ENCODE measurements at regions not wholly inside any gene's neighbourhood (a gene's known extent, or its start where the extent isn't known, plus 50 kb on each side); places are given as distances from the start of the nearest gene placed in this dataset.

DNA sequence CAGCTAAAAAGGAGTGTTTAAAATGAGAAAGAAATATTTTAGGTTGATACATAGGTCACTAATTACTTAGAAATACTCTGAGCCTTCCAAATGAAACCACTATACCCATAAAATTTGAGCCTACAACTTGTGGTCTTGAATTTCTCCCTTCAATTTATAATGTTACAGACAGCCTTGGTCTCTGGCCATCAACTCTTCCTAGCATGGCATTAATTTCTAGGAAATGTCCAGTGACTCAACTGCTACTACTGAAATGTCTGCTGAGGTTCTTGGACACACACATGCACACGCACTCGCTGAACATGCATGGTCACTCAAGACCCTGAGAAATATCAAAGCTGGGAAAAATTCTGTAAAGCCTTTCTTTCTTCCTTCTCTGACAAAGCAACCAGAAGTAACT is 61.1 kb upstream of the SAMSN1 start:
- Histone ChIP-seq H3K4me2 (ENCODE audit: low read depth, low read length, poor library complexity, severe bottlenecking) (peak overlapping the region; percentile 28), H4K20me1 (ENCODE audit: insufficient read depth, low read length, poor library complexity, severe bottlenecking) (no peaks in the 10 kb centered on the region), H3F3A (ENCODE audit: low read depth) (0 out of 2 replicates have a peak, but pooled peaks cover 3% of the 10 kb centered on the region), H3K36me3 (ENCODE audit: insufficient read depth, low read length) (no peaks in the 10 kb centered on the region), H3K27me3 (ENCODE audit: insufficient read depth, low read length, poor library complexity, severe bottlenecking) (no peaks in the 10 kb centered on the region), H3K79me2 (ENCODE audit: insufficient read depth, low read length) (no peaks in the 10 kb centered on the region), H3K9ac (ENCODE audit: low read depth, low read length, poor library complexity, severe bottlenecking) (no peak overlapping the region), H2AFZ (ENCODE audit: low read length) (no peak overlapping the region), H3K9me3 (ENCODE audit: insufficient read depth, low read depth, low read length) (no peaks in the 10 kb centered on the region), H3K4me3 (ENCODE audit: low read length, poor library complexity, severe bottlenecking) (no peak overlapping the region), H3K9me2 (replicated peaks; ENCODE audit: low read depth, low read length) (no peaks in the 10 kb centered on the region), H3K4me1 (ENCODE audit: insufficient read depth, low read length, poor library complexity, severe bottlenecking) (peaks cover 29% of the 10 kb centered on the region)
- no peak for TF ChIP-seq EZH2phosphoT487 (IDR thresholded peaks at IDR 0.05; ENCODE audit: borderline replicate concordance)
- TF ChIP-seq, protein P1, sequence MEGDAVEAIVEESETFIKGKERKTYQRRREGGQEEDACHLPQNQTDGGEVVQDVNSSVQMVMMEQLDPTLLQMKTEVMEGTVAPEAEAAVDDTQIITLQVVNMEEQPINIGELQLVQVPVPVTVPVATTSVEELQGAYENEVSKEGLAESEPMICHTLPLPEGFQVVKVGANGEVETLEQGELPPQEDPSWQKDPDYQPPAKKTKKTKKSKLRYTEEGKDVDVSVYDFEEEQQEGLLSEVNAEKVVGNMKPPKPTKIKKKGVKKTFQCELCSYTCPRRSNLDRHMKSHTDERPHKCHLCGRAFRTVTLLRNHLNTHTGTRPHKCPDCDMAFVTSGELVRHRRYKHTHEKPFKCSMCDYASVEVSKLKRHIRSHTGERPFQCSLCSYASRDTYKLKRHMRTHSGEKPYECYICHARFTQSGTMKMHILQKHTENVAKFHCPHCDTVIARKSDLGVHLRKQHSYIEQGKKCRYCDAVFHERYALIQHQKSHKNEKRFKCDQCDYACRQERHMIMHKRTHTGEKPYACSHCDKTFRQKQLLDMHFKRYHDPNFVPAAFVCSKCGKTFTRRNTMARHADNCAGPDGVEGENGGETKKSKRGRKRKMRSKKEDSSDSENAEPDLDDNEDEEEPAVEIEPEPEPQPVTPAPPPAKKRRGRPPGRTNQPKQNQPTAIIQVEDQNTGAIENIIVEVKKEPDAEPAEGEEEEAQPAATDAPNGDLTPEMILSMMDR (conservative IDR thresholded peaks at IDR 0.05; ENCODE audit: low read length) = no peak

DNA sequence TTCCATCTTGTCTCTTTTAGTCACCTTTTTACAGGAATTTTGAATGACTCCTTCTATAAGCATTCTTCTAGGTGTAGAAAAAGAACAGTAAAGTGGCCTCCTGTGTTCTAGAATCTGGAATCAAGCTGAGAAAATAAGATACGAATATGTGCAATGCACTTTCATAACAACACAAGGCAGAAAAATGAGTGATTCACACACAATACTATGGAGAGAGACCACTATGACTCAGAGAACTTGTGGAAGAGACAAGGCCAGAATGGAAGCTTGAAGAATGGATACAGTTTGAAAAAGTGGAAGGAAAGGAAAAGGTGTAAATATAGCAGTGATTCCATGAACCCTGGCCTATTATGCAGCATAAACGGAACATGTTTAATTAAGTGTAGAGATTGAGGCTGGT is 57.1 kb upstream of the SAMSN1 start:
- H3K9ac ChIP-seq (ENCODE audit: low read depth, low read length, poor library complexity, severe bottlenecking) = peak overlapping the region; percentile 53
- H4K20me1 ChIP-seq (ENCODE audit: insufficient read depth, low read length, poor library complexity, severe bottlenecking) = no peaks in the 10 kb centered on the region
- H3K4me3 ChIP-seq (ENCODE audit: low read length, poor library complexity, severe bottlenecking) = peak overlapping the region; percentile 66
- peak overlapping the region; percentile 92 for H2AFZ ChIP-seq (ENCODE audit: low read length)
- no peaks in the 10 kb centered on the region for H3K9me2 ChIP-seq (replicated peaks; ENCODE audit: low read depth, low read length)
- peak overlapping the region; percentile 77 for H3K4me2 ChIP-seq (ENCODE audit: low read depth, low read length, poor library complexity, severe bottlenecking)
- H3K79me2 ChIP-seq (ENCODE audit: insufficient read depth, low read length) = no peaks in the 10 kb centered on the region
- H3K4me1 ChIP-seq (ENCODE audit: insufficient read depth, low read length, poor library complexity, severe bottlenecking) = peaks cover 27% of the 10 kb centered on the region
- no peaks in the 10 kb centered on the region for H3K27me3 ChIP-seq (ENCODE audit: insufficient read depth, low read length, poor library complexity, severe bottlenecking)
- no peaks in the 10 kb centered on the region for H3K36me3 ChIP-seq (ENCODE audit: insufficient read depth, low read length)
- no peak for TF ChIP-seq EZH2phosphoT487 (IDR thresholded peaks at IDR 0.05; ENCODE audit: borderline replicate concordance)
- H3F3A ChIP-seq (ENCODE audit: low read depth) = 0 out of 2 replicates have a peak, but pooled peaks cover 3% of the 10 kb centered on the region
- H3K9me3 ChIP-seq (ENCODE audit: insufficient read depth, low read depth, low read length) = no peaks in the 10 kb centered on the region

- peak overlapping the region; percentile 92 for H2AFZ ChIP-seq (ENCODE audit: low read length)
- peaks cover 23% of the 10 kb centered on the region for H3K4me1 ChIP-seq (ENCODE audit: insufficient read depth, low read length, poor library complexity, severe bottlenecking)
- H3K9me3 ChIP-seq (ENCODE audit: insufficient read depth, low read depth, low read length) = no peaks in the 10 kb centered on the region
- H3K9me2 ChIP-seq (replicated peaks; ENCODE audit: low read depth, low read length) = no peaks in the 10 kb centered on the region
- H3K27me3 ChIP-seq (ENCODE audit: insufficient read depth, low read length, poor library complexity, severe bottlenecking) = no peaks in the 10 kb centered on the region
- no peaks in the 10 kb centered on the region for H4K20me1 ChIP-seq (ENCODE audit: insufficient read depth, low read length, poor library complexity, severe bottlenecking)
- peak overlapping the region; percentile 66 for H3K4me3 ChIP-seq (ENCODE audit: low read length, poor library complexity, severe bottlenecking)
- TF ChIP-seq, protein P1 (conservative IDR thresholded peaks at IDR 0.05; ENCODE audit: low read length) = no peak
- TF ChIP-seq EZH2phosphoT487 (IDR thresholded peaks at IDR 0.05; ENCODE audit: borderline replicate concordance) = no peak
- peak overlapping the region; percentile 53 for H3K9ac ChIP-seq (ENCODE audit: low read depth, low read length, poor library complexity, severe bottlenecking)
- H3F3A ChIP-seq (ENCODE audit: low read depth) = 0 out of 2 replicates have a peak, but pooled peaks cover 3% of the 10 kb centered on the region
- H3K36me3 ChIP-seq (ENCODE audit: insufficient read depth, low read length) = no peaks in the 10 kb centered on the region
- peak overlapping the region; percentile 77 for H3K4me2 ChIP-seq (ENCODE audit: low read depth, low read length, poor library complexity, severe bottlenecking)
- no peaks in the 10 kb centered on the region for H3K79me2 ChIP-seq (ENCODE audit: insufficient read depth, low read length)
Measured at GRCh38 chr21:14602382-14602958, 56.4 kb upstream of the SAMSN1 start.

All from Loucy (cell line).